Endothelial cell of umbilical vein (primary cell): ENCODE measurements at regions not wholly inside any gene's neighbourhood (a gene's known extent, or its start where the extent isn't known, plus 50 kb on each side); places are given as distances from the start of the nearest gene placed in this dataset.

ENCODE experiments used
- EZH2 ChIP-seq: IDR thresholded peaks from 2 replicates; pipeline ENCODE4 v1.6.1; 2012; ENCODE audit warnings: borderline replicate concordance, low read depth, mild to moderate bottlenecking, moderate library complexity, low read length, inconsistent platforms; ENCODE audit not compliant: severe bottlenecking
- FOS ChIP-seq: IDR thresholded peaks from 2 replicates; pipeline ENCODE4 v1.6.1; 2011; ENCODE audit warnings: mild to moderate bottlenecking, low read length, moderate library complexity, borderline replicate concordance; ENCODE audit not compliant: insufficient read depth
- GATA2 ChIP-seq: IDR thresholded peaks from 2 replicates; pipeline ENCODE4 v1.7.0; 2011; ENCODE audit warnings: low read depth, mild to moderate bottlenecking, moderate library complexity, mixed read lengths, low read length; ENCODE audit not compliant: insufficient read length, insufficient read depth
- JUN ChIP-seq: IDR thresholded peaks from 2 replicates; pipeline ENCODE4 v1.6.1; 2011; ENCODE audit warnings: borderline replicate concordance, low read depth; ENCODE audit not compliant: insufficient read length, insufficient read depth
- MYC ChIP-seq: IDR thresholded peaks from one replicate; pipeline ENCODE4 v1.6.1; 2011; ENCODE audit warnings: mild to moderate bottlenecking, low read depth, low read length
- POLR2A ChIP-seq: IDR thresholded peaks from 2 replicates; pipeline ENCODE4 v1.6.1; 2012; ENCODE audit warnings: low read depth, mild to moderate bottlenecking, control low read depth, low read length
- POLR2AphosphoS5 ChIP-seq: IDR thresholded peaks from 2 replicates; pipeline ENCODE4 v1.6.1; 2012; ENCODE audit warnings: low read depth, mild to moderate bottlenecking, control low read depth, low read length, moderate library complexity; ENCODE audit not compliant: insufficient read depth
- TF ChIP-seq, protein P1 (sequence below), 2 donors: IDR thresholded peaks; 1 replicate in 1 of 2; 2 replicates in 1 of 2; pipeline ENCODE4 v1.5.1; 2011; ENCODE audit warnings: low read length in 2 of 2, mild to moderate bottlenecking in 2 of 2, moderate library complexity in 2 of 2, control low read depth in 1 of 2, inconsistent platforms in 1 of 2, low read depth in 1 of 2; ENCODE audit not compliant: insufficient read depth in 1 of 2; ENCODE audit errors: extremely low read depth in 1 of 2
- TF ChIP-seq, protein P2 (sequence below): IDR thresholded peaks from 2 replicates; pipeline ENCODE4 v1.6.1; 2011; ENCODE audit not compliant: insufficient read depth, insufficient read length

GRCh38 chr2:120606280-120606679, 129.4 kb upstream of the GLI2 start:
- TF ChIP-seq POLR2A: no peak
- TF ChIP-seq, protein P1, sequence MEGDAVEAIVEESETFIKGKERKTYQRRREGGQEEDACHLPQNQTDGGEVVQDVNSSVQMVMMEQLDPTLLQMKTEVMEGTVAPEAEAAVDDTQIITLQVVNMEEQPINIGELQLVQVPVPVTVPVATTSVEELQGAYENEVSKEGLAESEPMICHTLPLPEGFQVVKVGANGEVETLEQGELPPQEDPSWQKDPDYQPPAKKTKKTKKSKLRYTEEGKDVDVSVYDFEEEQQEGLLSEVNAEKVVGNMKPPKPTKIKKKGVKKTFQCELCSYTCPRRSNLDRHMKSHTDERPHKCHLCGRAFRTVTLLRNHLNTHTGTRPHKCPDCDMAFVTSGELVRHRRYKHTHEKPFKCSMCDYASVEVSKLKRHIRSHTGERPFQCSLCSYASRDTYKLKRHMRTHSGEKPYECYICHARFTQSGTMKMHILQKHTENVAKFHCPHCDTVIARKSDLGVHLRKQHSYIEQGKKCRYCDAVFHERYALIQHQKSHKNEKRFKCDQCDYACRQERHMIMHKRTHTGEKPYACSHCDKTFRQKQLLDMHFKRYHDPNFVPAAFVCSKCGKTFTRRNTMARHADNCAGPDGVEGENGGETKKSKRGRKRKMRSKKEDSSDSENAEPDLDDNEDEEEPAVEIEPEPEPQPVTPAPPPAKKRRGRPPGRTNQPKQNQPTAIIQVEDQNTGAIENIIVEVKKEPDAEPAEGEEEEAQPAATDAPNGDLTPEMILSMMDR (IDR thresholded peaks at IDR 0.05; ENCODE audit: extremely low read depth in 1 of 2, insufficient read depth in 1 of 2, low read depth in 1 of 2, low read length in 2 of 2): no peak
- TF ChIP-seq EZH2: no peak
- no peak for TF ChIP-seq JUN
- TF ChIP-seq POLR2AphosphoS5: no peak
- TF ChIP-seq GATA2: no peak
- no peak for TF ChIP-seq MYC
- no peak for TF ChIP-seq FOS
- TF ChIP-seq, protein P2, sequence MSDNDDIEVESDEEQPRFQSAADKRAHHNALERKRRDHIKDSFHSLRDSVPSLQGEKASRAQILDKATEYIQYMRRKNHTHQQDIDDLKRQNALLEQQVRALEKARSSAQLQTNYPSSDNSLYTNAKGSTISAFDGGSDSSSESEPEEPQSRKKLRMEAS: no peak
